NCI-H748 treated with DMSO at 0.1 percent for 48 hours (cell line): ENCODE measurements at regions not wholly inside any gene's neighbourhood (a gene's known extent, or its start where the extent isn't known, plus 50 kb on each side); places are given as distances from the start of the nearest gene placed in this dataset.

Experiments used
- DNase-seq: peaks from one replicate; lab custom pipeline; 2025; lab: John Stamatoyannopoulos, UW

DNA sequence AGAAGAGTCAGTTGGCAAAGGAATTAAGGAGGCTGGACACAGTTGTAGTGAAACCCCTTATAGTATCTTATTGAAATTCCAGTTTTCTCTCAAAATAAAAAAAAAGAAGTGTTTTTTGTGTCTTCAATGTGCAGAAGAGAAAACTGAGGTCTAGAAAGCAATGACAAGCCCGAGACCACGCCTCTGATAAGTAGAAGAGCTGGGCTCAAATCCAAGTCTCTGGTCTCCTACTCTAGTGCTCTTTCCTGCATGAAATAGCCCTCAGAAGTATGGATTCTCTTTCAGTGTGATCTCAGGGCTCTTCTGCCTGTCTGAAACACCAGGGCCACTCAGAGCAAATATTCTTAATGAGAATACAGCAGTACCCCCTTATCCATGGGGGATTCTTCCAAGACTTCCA is 200.9 kb downstream of the KIF18A start:
- no peak for DNase-seq

GRCh38 chr11:27904358-27905055 is 203.4 kb downstream of the KIF18A start:
- no peak for DNase-seq

DNA sequence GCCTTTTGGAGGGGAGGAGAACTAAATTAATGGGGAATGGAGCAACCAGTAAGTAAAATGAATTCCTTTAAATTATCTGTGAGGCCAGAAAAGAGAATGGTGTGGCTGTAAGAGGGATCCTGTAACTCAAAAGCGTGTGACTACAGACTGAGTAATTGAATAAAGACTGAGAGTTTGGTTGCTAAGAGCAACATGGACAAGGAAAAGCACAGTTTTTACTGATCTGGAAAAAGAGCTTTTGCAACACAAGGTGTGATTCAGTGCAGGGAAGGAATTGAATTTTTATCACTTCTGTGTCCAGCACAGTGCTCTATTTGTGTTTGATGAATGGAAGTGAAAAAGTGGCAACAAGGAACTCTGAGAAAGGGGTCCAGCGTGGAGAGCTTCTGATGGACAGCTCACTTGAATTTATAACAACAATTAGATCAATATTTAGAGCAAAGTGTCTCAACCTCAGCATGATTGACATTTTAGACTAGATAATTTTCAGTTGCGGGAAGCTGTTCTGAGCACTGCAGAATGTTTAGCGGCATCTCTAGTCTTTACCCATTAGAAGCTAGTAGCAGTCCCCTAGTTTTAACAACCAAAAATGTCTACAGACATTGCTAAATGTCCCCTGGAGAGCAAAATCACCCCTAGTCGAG is 202.8 kb upstream of the BDNF start:
- no peak for DNase-seq

- DNase-seq = no peak
Measured at GRCh38 chr11:27898166-27898565, 197.9 kb upstream of the BDNF start.

GRCh38 chr11:27896096-27896495 is 195.8 kb upstream of the BDNF start:
- DNase-seq = no peak

GRCh38 chr11:27894552-27894951 is 194.3 kb upstream of the BDNF start:
- DNase-seq = no peak

DNA sequence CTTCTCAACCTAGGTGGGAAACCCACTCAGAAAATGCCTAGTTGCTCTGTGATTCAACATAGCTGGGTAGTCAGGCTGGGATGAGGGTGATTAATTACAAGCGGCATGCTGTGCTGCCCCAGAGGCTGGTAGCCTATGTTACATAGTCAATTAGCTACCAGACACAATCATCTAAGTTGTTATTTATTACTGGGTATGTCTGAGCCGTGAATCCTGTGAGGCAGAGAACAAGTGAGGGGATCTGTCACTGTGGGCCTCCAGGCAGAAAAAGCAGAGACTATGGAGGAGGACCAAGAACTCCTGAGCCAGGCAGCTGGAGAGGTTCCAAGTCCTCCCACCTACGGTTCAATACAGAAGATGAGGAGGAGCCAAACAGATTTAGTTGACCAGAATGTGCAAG is 186.6 kb upstream of the BDNF start:
- no peak for DNase-seq

- no peak for DNase-seq
Measured at GRCh38 chr11:27882066-27882697, 181.9 kb upstream of the BDNF start.

DNA sequence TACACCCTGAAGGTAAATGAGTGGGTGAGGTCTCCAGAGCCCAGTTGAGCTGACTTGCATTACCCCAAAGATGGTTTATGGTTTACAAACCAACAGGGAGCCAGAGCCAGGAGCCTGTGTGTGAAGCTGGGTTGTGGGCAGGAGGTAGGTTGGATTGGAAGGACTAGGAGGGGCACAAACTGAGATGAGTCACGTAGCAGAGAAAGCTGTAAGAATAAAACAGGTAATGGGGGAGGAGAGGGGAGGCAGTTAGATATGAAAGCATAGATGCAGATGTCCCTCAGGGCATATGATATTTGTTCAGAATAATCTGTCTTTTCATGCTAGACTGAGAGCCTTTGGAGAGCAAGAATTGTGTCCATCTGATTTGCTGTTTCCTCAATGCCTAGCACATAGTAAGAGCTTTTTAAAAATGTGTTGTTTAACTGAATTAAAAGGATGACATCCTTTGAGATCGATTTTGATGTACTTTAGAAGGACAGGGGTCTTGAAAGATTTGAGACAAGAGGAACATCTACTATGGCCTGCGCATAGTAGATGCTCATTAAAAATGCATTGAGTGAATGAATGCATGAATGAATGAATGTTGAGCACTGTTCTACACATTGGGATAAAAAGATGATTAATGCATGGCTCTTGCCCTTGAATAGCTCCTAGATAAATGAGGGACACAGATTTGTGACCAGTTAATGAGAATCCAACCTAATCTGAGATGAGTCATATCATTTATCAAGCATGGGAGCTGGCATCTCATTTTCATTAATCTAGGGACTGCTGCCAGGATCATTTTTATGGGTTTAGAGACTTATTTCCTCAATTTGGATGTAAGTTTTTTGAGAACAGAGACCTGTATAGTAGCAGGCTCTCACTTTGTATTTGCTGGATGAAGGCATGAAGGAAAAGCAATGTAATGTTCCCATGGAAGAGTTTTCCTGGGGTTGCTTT is 175.8 kb upstream of the BDNF start:
- no peak for DNase-seq

GRCh38 chr11:27874998-27875830 is 175.0 kb upstream of the BDNF start:
- no peak for DNase-seq

DNA sequence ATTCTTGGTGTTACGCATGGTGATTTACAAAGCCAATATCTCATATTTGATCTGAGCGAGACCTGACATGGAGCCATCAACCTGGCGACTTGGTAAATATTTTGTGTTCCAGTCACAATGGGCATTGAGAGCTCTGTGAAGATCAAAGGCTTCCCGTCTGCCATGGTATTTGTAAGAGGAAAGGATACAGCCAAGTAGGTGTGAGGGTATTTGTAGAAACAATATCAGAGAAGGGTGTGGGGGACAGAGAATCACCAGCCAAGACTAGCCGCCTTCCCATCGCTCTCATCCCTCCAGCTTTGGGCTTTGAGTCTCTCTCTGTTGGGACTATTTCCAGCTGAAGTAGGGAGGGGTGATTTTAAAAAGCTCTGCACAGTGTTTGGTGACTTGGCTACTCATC is 173.4 kb upstream of the BDNF start:
- no peak for DNase-seq

GRCh38 chr11:27871056-27871455 is 170.8 kb upstream of the BDNF start:
- no peak for DNase-seq

DNA sequence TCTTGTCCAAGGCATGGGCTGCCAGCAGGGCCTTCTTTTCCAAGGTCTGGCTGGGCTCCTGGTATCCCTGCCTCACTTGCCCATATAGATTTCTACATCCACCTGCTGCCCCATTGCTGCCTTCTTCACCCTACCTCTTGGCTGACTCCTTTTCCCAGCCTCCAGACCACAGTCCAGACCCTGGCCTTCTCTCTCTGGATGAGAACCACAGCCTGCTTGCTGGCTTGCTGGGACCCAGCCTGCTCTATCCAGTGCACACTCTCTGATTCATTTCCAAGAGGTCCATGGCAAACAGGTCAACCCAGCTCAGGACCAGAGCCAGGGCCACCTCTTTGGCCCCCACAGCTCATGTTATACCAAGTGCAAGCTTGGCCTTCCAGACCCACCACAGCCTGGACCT is 169.4 kb upstream of the BDNF start:
- no peak for DNase-seq

- no peak for DNase-seq
Measured at GRCh38 chr11:27868709-27869108, 168.5 kb upstream of the BDNF start.

DNA sequence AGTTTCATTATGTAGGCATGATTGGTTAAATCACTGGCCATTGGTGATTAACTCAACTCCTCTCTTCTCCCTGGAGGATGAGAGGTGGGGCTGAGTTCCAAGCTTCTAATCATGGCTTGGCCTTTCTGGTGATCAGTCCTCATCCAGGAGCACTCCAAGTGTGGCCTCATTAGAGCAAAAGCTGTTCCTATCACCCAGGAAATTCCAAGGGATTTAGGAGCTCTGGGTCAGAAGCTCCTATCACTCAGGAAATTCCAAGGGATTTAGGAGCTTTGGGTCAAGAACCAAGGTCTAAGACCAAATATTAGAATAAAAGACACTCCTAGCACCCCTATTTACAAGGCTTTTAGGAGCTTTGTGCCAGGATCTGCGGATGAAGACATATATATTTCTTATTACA is 168.0 kb upstream of the BDNF start:
- no peak for DNase-seq

DNA sequence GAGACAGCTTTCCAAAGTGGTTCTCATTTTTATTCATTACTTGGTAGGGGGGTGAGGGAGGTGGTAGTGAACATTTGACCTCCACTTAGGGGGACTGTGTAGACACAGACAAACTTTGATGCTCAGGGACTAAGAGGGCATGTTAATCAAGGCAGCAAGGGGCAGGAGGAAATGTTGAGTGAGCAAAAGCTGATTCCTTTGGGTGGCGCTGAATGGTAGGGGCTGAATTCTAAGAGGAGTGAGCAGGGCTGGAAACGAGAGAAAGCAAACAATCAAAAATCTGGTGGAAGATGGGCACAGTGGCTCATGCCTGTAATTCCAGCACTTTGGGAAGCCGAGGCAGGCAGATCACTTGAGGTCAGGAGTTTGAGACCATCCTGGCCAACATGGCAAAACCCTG is 164.8 kb upstream of the BDNF start:
- DNase-seq = no peak

DNA sequence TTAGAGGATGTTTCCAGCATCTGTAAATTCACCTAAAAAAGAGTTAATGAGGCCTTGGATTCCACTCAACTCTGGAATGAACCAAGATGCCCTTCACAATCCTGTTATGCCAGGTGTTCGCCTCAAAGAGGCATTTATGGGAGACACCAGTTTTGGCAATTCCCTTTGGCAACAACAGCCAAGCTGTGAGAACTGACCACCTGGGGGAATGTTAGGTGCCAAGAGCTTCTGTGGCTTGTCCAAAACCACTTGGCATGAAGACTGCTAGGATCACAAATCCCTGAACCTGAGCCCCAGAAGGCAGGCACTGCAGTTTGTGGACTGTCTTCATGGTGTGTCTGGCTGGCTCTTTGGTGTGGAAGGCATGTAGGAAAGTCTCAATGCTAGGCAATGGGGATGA is 164.4 kb upstream of the BDNF start:
- no peak for DNase-seq

DNA sequence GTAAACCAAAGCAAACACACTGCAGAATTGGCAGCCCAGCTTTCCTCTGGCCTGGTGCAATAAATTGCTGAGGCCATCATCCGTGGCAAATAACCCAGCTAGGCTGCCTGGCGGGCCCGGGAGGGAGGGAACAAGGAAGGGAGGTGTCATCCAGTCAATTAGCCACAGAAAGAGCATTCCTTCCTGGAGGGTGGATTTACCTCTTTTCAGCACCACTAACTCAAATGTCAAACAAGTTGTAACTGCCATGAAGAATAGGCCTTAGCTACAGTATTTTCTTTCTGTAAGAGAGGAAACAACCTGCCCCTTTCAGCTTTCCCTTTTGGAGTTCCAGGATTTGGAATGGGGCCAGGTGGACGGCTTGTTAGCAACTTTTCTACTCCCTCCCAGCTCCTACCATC is 163.8 kb upstream of the BDNF start:
- DNase-seq = no peak

- no peak for DNase-seq
Measured at GRCh38 chr11:27863637-27864036, 163.4 kb upstream of the BDNF start.

GRCh38 chr11:27861706-27862430 is 161.6 kb upstream of the BDNF start:
- DNase-seq = no peak

- DNase-seq = no peak
Measured at GRCh38 chr11:27860811-27861210, 160.6 kb upstream of the BDNF start.
